GM21390 (cell line): ENCODE measurements at regions not wholly inside any gene's neighbourhood (a gene's known extent, or its start where the extent isn't known, plus 50 kb on each side); places are given as distances from the start of the nearest gene placed in this dataset.
A peak's percentile ranks its signal among the peaks of the same experiment; 100 is the strongest.
"Not testable (repeated sequence)": the region's sequence is repeated elsewhere in the genome, so short reads cannot be mapped to it uniquely, and the experiment has no call there.

ENCODE experiments used
- ATAC-seq: cut with Tn5 transposase; IDR thresholded peaks from one replicate; pipeline ENCODE4 v1.9.1; 2021; ENCODE audit not compliant: unreplicated experiment

GRCh38 chr2:87452193-87452592 is 295.7 kb upstream of the PLGLB2 start:
- not testable (repeated sequence) for ATAC-seq

DNA sequence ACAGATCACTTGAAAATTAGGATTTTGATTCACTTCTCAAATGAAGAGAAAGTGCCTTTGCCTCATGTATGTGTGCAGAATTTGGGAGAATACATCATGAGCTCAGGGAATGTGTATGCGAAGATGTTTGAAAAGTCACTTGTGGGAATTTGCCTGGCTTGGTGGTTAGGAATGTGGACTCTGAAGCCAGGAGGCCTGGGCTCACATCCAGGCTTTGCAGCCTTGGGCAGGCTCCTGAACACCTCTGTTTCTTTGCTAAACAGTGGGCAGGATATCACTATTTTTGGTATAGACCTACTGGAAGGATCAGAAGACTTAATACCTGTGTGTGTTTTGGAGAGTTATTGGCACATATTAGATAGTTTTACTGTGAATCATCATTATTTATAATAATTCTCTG is 295.0 kb upstream of the PLGLB2 start:
- ATAC-seq, result not testable (repeated sequence)

DNA sequence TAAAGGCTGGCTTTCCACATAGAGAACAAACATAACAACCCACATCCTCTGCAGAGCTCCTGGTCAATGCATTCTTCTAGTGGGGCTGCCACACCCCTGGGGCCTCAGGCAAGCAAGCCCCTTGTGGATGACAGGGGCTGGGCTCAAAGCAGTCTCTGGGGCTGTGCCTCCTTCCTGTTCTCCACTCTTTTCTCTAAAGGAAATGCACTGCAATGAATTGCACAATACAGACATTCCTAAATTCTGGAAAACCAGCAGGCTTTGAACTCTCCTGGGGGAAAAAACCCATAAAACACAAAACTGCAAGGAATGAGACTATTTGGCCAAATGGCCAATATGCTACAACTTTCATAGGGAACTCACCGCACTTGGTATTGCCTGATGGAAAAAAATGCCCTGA is 293.9 kb upstream of the PLGLB2 start:
- not testable (repeated sequence) for ATAC-seq

GRCh38 chr2:87454421-87454820 is 293.5 kb upstream of the PLGLB2 start:
- not testable (repeated sequence) for ATAC-seq

DNA sequence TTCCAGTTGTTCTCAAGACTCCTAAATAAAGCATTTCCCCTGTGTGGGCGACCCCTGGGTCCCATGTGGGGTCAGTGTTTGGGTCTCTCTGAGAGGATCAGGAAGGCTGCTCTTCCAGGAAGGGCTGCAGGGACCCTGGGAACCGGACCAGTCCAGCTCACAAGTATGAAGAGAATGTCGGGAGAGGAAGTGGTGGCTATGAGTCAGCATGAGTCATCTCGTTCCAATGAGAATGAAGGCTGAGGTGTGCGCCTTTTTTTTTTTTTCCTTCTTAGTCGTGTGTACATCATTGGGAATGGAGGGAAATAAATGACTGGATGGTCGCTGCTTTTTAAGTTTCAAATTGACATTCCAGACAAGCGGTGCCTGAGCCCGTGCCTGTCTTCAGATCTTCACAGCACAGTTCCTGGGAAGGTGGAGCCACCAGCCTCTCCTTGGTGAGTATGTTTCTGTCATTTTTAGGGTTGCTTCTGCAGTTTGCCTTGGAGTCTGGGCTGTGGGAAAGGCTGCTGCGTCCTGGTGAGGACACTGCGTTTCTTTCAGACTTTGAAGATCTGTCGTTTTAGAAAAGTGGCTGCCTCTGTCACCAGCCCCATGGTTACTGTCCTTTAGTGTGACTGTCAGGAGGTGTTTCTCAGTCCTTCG is 292.6 kb upstream of the PLGLB2 start:
- not testable (repeated sequence) for ATAC-seq

- not testable (repeated sequence) for ATAC-seq
Measured at GRCh38 chr2:87455854-87456249, 292.0 kb upstream of the PLGLB2 start.

DNA sequence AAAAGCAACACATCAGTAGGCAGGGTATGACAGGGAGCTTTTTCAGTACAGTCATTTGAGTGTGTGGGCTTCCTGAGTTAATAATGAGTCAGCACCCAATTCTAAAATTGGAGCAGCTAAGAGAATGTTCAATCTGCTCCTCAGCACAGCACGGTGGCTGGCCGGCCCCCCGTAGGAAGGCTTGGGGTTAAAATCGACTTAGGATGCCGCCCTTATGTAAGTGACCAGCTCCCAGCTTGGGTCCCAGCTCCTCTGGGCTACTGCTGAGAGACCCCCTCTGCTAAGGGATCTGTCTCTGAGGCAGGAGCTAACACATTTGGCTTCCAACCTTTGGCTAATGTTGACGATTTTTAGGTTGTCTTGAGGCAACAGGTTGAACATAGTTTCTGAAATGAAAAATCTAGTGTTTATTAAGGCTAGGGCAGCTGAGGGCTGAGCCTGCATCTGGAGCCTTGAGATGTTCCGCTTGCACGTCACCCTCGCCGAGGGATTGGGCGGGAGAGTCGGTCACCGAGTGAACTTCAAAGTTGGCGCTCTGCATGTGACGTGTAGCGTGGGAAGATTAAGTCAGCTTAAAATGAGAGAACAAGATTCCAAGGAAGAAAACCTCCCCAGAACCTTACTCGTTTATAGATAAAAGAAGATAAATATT is 291.3 kb upstream of the PLGLB2 start:
- ATAC-seq, result peak; percentile 63

DNA sequence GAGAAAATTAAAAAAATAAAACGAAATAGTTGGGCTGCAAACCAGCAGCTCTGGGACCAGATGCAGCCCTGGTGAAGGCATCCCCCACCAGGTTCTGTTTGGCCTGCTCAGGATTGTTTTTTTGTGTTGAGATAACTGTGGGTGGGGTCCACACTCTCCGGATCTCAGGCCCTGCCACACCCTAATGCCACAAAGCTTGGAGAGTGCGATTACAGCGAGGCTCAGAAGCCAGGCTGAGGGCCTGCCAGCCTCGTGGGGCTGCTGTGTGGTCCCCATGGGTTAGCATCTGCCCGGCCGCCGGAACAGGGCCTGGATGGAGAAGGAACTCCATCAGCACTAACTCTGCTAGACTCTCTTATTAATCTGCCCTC is 290.8 kb upstream of the PLGLB2 start:
- not testable (repeated sequence) for ATAC-seq

GRCh38 chr2:87458938-87459337 is 288.9 kb upstream of the PLGLB2 start:
- not testable (repeated sequence) for ATAC-seq

DNA sequence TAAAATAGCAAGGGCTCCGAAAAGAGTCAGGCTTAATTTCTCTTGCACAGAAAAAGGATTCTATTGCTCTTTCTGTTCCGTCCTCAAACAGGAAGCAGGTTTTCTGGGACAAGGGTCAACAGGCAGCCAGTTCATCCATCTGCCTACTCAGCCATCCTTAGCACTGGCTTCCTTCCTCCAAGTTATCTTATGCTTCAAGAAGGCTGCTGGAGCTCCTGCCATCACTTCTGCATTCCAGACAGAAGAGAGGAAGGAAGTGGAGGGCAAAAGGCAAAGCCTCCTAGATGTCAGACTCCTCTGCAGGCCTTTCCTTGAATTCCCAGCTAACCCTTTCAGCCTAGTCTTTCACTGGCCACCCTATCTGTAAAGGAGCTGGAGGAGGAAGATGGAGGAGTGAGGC is 287.8 kb upstream of the PLGLB2 start:
- ATAC-seq, result not testable (repeated sequence)

DNA sequence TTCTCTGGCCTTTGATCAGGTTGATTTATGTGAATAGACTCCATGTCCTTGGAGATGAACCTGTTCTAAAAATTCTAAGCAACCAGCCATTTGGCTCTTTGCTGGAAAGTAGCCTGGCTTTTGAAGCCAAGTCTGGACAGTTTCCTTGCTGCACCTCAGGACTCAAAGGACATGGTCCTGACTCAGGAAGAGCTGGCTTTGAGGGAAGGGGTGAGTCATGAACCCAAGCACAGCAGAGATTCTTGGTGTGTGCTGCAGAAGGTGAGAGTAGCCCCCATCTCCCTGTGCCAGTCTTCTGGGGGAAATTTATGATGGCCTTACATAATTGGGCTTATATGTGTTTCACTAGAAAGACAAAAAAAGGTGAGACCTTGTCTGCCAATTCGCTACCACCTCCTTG is 287.2 kb upstream of the PLGLB2 start:
- not testable (repeated sequence) for ATAC-seq

GRCh38 chr2:87461671-87462070 is 286.2 kb upstream of the PLGLB2 start:
- not testable (repeated sequence) for ATAC-seq

- ATAC-seq, result not testable (repeated sequence)
Measured at GRCh38 chr2:87464219-87464618, 283.7 kb upstream of the PLGLB2 start.

- ATAC-seq, result not testable (repeated sequence)
Measured at GRCh38 chr2:87465730-87466129, 282.2 kb upstream of the PLGLB2 start.

DNA sequence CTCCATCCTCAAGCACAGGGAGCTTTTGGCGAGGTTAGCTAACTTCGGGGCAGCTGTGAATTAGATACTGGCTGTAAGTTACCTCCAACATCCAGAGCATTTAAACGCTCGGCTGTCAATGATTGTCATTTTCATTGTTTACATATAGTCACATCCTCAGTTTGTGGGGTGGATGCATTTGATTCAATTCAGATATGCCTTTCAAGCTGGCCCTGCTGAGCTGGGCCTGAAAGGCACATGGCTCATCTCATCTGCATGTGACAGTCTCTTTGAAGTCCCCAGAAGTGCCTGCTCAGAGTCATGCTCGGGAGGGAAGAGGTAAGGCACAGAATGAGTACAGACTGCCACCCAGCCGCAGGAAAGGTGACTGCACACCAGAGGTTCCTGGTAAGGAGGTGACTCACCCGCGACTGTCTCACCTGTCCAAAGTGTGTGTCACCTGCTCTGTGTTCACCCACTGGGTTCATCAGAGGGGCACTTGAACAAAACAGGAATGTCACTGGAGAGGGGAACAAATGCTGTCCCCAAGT is 281.2 kb upstream of the PLGLB2 start:
- ATAC-seq, result peak; percentile 40

DNA sequence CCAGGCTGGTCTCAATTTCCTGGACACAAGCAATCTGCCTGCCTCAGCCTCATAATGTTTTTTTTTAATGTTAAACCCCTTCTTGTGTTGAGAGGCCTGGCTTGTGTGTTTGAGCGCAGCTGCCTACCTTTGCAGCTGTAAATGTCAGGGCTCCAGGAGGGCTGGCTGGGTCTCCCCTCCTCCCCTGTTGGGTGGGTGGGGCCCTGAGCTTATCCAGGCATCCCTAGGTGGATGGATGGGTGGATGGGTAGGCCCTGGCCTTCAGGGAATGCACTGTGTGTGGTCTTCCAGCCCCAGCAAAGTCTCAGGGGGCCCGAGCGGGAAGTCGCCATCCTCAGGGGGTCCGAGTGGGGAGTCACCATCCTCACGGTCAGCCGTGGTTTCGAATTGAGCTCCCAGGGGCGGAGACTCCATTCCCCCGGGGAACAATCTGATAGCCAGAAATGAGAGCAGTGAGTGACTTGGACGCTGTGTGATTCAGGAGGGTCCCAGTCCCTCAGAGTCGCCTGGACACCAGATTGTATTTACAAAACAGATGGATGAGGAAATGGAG is 279.4 kb upstream of the PLGLB2 start:
- not testable (repeated sequence) for ATAC-seq

DNA sequence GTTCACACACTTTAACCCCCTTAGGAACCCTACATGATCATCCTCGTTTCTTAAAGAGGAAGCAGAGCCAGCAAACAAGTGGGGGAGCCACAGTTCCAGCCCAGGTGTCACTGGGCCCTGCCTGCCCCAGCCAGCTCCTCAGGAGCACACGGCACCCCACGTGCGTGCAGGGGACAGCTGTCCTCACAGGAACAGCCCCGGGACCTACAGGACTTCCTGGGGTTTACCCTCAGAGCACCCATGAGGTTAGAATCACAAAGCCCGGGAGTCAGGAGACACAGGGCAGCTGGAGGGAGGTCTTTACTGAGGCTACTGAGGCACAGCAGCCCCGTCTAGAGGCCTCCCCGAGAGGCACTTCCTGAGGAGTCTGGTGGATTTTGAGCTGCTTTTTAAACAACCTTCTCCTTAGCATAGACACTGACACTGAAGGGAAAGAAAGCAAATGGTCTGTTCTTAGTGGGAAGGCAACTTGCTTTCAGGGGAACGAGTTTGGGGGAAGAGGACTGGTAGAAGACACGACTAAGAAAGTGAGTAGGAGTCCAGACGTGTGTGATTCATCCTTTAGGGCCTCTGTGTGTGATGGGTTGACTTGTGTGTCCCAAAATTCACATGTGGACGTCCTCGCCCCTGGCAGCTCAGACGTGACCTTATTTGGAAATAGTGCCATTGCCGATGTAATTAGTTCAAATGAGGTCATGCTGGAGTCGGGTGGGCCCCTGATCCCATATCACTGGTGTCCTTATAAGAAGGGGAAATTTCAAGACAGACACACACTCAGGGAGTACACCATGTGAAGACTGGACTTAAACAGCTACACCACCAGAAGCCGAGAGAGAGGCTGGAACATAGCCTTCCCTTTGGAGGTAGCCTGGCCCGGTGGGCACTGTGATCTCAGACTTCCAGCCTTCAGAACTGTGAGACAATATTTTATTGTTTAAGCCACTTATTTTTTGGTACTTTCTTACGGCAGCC is 278.4 kb upstream of the PLGLB2 start:
- peak; percentile 42 for ATAC-seq

DNA sequence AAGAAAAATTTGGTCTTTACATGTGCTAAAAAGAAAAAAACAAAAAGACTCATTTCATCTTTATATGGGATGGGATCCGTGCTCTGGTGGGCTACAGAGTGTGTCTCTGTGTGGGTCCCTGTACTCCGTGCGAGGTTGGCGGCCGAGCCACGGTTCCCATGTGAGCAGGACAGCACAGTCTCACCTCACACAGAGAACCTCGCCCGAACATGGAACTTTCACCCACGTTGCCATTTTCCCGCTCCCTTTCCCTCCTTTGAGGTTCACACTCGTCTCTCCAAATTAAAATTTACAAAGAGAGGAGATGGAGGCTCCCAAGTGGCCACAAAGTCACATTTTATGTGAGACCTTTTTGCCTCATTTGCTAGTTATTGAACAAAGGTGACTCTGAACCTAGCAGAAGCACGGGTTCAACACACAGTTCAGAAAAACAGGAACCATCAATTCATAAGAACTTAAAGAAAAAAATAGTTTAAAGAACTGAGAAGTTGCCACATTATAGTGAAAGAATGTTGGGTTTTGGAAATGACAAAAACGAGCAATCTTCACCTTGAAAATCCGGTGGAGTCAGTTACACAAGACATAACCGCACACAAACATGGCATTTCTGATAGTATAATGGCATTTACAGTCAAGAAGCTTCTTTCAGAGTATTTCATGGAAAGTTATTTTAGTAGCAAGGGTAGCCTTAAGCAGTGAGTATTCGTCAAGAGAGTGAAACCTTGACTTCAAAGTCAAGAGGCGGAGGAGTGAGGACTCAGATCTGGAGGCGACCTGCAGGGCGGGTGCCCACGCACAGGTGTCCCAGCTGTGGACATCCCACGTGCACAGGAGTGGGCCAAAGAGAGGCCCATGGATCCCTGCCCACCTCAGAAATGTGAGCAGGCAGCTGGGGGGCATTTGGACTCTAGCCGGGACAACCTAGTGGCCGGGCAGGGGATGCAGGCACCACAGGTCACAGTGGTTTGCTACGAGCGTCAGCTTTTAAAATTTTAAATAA is 277.2 kb upstream of the PLGLB2 start:
- peak; percentile 41 for ATAC-seq

GRCh38 chr2:87471478-87471877 is 276.4 kb upstream of the PLGLB2 start:
- ATAC-seq, result not testable (repeated sequence)
